ENCODE measurements at regions not wholly inside any gene's neighbourhood (a gene's known extent, or its start where the extent isn't known, plus 50 kb on each side); places are given as distances from the start of the nearest gene placed in this dataset.

GRCh38 chr11:26860091-26860780 is 133.7 kb upstream of the FIBIN start:
- H3K27ac ChIP-seq (ENCODE audit: control insufficient read depth, insufficient read depth) = no peak overlapping the region
- H4K20me1 ChIP-seq (ENCODE audit: control insufficient read depth, insufficient read depth) = no peaks in the 10 kb centered on the region
- in situ Hi-C loops (cut with MboI) (no loop called here), intact Hi-C loops (cut with micrococcal nuclease; ENCODE audit: unreplicated experiment) (no loop called here)
- ATAC-seq (no peak), FAIRE-seq (no peak), DNase-seq (ENCODE audit: low read depth, low spot score) (no peak)
- ChIA-PET RAD21 (ENCODE audit: unreplicated experiment) (no interaction called here), CTCF (interaction anchor here (1.4 kb wide), 1 partner anchor 299 kb away, joined by 3 read pairs; no protein-coding TSS in a partner anchor), POLR2A (no interaction called here), SMC1A (ENCODE audit: uncharacterized antibody, unreplicated experiment) (no interaction called here)
- H3K9ac ChIP-seq (ENCODE audit: control insufficient read depth, insufficient read depth, low read length) = no peak overlapping the region
- no peak overlapping the region for H3K4me3 ChIP-seq
- 29% methylated on average over 7 of the region's 7 CpGs for WGBS (ENCODE audit: insufficient coverage, insufficient replicate concordance, low lambda C conversion rate, missing lambda C conversion rate)
- H3K27me3 ChIP-seq (replicated peaks in 1 of 2; ENCODE audit: control insufficient read depth in 2 of 2, insufficient read depth in 2 of 2, low read length in 1 of 2) = no peaks in the 10 kb centered on the region
- no peak overlapping the region for H3K4me2 ChIP-seq (ENCODE audit: control insufficient read depth, insufficient read depth)
- no peak overlapping the region for H2AFZ ChIP-seq (ENCODE audit: control insufficient read depth, low read depth, low read length)
- TF ChIP-seq SP1 (IDR thresholded peaks at IDR 0.05; ENCODE audit: low read depth, low read length) (no peak), CUX1 (IDR thresholded peaks at IDR 0.05; ENCODE audit: insufficient replicate concordance, low read depth, low read length) (no peak), SMC3 (IDR thresholded peaks at IDR 0.05; ENCODE audit: borderline replicate concordance, low read length) (no peak), ESRRA (IDR thresholded peaks at IDR 0.05; ENCODE audit: low read length) (no peak), HSF1 (IDR thresholded peaks at IDR 0.05; ENCODE audit: low read depth, low read length) (no peak), MEF2B (IDR thresholded peaks at IDR 0.05; ENCODE audit: partially characterized antibody, poor library complexity, severe bottlenecking) (no peak), ATF3 (IDR thresholded peaks at IDR 0.05; ENCODE audit: borderline replicate concordance, extremely low read depth, low read depth, low read length) (no peak), RB1 (IDR thresholded peaks at IDR 0.05; ENCODE audit: borderline replicate concordance) (no peak), GABPA (IDR thresholded peaks at IDR 0.05; ENCODE audit: low read depth) (no peak)
- H3K36me3 ChIP-seq (ENCODE audit: control insufficient read depth in 2 of 2, insufficient read depth in 2 of 2, low read length in 1 of 2) = no peaks in the 10 kb centered on the region
- no peaks in the 10 kb centered on the region for H3K9me3 ChIP-seq (replicated peaks; ENCODE audit: control insufficient read depth, insufficient read depth, low read length)
- no peaks in the 10 kb centered on the region for H3K79me2 ChIP-seq (ENCODE audit: control insufficient read depth, insufficient read depth, low read length)
- no peaks in the 10 kb centered on the region for H3K4me1 ChIP-seq (ENCODE audit: control insufficient read depth, insufficient read depth, low read length)
- BruUV-seq (replicated peaks) = no TSS peak

All from GM12878 (cell line).